ENCODE measurements at regions not wholly inside any gene's neighbourhood (a gene's known extent, or its start where the extent isn't known, plus 50 kb on each side); places are given as distances from the start of the nearest gene placed in this dataset.
A peak's percentile ranks its signal among the peaks of the same experiment; 100 is the strongest.

DNA sequence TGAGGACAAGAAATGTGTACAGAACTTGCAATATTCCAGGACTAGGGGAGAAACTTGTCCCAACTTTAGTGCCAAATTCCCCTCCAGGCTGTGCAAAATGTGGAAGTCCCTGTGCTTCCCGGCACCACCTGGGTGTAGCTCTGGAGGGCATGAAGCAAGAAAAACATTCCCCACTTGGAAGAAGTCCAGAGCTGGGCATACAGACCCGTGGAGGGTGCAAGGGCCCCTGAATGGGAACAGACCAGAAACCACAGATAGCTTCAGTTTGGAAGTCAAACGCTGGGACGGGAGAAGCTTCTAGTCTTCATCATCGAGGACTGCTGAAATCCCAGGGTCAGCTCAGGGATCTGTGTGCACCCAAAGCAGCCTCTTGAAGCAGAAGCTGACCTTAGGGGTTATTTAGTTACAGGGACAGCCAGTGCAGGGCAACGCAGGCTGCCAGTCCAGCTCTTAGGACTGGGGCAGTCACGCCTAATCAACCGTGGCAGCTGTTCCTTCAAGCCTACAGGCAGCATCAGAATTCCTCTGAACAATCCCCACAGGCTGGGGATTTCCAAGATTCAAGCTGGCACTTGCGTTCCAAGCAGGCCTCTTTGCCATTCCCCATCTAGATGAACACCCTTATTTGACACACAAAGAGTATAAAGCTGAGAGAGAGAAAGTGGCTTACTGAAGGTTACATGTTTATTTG, 269.4 kb downstream of the LOXHD1 start:
- DNase-seq, result no peak

DNA sequence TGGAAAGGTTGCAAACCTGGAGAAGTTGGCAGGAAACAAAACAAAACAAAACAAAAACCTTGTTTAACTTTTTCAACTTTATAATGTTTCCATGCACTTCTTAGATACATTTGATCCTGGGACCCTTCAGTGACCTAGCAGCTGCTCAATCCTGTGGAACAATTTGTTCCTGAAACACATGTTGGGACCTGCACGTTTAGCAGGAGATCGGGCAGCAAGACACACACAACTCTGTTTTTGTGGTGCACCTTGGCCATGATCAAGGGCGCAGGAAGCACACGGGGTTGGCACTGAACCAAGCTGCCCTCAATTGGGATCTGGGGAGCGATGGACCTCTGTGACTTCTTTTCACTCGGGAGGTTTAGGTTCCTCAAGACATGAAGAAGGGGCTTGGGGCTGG, 268.7 kb downstream of the LOXHD1 start:
- no peak for DNase-seq

DNA sequence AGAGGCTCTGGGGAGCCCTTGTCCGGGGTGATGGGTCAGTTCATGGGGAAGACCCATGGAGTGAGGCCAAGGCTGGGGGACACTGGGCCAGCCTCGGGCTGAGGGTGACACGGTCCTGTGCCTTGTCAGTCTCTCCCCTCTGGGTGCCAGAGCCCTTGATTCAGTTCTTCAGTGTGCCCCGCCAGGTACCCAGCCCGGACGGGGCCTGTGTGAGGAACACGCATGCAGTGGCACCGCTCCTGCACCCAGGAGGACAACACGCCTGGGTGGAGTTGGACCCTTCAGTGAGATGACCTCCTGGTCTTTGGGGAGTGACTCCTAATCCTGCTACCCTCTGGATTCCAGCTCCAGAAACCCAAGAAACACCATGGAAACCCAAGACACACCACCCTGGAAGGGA, 264.4 kb downstream of the LOXHD1 start:
- no peak for DNase-seq

DNA sequence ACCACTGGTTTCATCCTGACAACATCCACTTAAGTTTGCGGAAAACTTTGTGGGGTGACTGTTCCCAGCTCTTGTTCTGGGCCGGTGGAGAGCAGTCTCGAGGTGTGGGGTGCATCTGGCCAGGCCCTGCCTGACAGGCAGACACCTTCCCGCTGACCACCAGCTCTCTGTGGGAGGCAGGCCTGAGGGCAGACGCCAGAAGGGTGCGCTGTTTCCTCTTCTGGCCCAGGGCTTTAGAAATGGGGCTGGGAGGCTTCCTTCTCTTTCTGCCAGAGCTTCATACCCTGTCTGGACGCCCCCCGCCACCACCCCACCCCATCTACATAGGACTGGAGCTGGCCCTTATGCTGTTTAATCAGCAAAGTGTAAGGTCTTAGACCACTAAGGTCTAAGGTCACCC, 263.8 kb downstream of the LOXHD1 start:
- DNase-seq, result no peak

DNA sequence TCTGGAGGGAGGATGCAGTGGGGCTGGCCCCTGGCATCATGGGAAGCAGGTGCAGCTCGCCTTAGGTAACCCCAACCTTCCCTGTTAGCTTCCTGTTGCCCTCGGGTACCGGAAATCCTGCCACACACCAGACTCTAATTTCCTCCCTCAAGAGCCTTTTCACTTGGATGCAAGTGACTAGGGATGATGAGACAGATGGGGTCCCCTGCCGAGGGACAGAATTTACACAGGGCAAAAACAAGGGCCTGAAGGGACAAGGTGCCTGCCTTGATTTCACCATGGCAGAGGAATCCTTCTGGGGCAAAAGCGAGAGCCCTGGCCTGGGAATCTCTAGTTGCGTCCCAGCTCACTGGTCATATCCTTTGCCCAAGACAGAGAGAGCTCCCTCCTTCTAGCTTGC, 263.1 kb downstream of the LOXHD1 start:
- DNase-seq, result no peak

DNA sequence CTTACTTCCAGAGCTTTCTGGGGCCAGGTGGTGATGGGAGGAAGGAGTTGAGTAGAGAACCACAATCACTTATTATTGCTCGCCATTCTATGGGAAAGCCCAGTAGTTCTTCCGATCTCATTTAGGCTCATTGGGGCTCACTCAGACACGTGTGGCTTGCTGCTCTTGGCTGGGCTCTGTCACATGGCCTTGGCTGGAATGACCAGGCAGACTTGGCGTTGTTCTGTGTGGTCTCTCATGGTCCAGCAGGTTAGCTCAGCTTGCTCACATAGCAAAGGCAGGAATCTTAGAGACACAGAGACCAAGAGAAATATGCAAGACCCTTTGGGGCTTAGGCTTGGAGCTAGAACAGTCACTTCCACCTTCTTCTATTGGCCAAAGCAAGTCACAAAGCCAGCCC, 261.2 kb downstream of the LOXHD1 start:
- no peak for DNase-seq

DNA sequence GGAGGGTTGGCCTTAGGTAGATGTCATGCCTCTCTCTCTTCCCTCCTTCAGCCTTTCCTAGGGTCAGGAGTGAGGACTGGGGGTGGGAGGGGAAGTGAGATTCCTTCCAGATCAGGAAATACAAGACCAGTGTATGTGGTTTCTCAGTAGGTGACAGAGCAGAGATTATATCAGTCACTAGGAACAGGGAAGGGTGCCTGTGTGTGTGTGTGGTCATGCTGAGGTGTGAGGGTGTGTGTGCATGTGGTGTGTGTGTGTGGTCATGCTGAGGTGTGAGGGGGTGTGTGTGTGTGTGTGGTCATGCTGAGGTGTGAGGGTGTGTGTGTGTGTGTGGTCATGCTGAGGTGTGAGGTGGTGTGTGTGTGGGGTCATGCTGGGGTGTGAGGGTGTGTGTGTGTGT, 259.8 kb downstream of the LOXHD1 start:
- no peak for DNase-seq

DNA sequence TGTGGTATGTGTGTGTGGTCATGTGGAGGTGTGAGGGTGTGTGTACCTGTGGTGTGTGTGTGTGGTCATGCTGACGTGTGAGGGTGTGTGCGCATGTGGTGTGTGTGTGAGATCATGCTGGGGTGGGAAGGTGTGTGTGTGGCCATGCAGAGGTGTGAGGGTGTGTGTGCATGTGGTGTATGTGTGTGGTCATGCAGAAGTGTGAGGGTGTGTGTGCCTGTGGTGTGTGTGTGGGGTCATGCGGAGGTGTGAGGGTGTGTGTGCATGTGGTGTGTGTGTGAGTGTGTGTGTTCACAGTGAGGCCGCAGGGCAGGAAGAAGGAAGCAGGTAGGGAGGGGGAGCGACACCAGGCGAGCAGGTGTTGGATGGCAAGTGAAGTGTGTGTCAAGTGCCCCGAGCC, 259.0 kb downstream of the LOXHD1 start:
- DNase-seq, result peak; percentile 17

DNA sequence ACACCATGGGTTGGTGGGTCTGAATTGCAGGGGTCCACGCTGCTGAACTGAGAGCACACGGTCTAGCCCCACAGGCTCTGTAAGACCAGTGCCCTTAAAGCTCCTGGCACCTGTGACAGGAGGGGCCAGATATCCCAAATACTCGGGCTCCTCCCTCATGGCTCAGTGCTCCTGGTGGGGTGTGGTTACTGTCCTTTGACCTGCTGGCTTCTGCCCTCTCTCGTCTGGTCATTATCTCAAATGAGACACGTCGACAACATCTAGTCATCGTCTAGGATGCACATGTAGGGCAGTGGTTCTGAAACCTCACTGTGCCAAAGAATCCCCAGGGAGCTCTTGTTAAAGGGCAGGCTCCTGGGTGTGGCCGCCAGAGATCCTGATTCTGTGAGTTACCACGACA, 258.4 kb downstream of the LOXHD1 start:
- no peak for DNase-seq

DNA sequence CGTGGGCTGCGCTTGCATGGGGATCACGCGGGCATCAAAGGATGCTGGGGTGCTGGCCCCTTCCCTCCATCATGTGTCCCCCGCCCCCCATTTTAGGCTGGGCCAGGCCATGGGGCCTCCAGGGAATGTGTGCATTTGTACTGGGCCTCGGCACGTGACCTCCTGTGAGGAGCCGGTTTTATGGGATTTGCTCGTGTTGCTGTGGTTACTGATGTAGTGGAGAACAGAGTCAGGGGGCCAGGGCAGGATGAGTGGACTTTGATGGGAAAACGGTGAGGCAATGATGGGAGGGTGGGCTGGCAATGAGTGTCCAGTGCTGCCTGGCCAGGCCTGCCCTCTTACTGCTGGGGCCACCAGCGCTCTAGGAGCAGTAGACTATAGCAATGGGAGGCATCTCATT, 257.7 kb downstream of the LOXHD1 start:
- no peak for DNase-seq

DNA sequence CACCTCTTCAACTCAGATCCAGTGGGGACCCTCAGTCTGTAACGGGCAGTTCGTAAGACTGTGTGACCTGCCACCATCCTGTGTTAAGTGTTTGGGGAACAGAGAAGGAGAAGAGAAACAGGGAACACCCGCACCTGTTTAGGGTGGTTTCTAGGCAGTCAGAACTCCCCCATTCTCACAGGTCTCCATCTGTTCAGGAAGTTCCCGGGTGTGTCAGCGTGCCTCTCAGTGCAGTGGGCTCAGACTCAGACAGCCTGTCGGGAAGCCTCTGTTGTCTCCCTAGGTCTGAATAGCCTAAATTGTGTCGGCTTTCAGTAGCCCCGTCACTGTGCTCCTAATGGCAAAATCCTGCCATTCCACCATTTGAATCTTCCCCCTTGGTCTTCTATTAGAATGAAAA, 256.6 kb downstream of the LOXHD1 start:
- no peak for DNase-seq

DNA sequence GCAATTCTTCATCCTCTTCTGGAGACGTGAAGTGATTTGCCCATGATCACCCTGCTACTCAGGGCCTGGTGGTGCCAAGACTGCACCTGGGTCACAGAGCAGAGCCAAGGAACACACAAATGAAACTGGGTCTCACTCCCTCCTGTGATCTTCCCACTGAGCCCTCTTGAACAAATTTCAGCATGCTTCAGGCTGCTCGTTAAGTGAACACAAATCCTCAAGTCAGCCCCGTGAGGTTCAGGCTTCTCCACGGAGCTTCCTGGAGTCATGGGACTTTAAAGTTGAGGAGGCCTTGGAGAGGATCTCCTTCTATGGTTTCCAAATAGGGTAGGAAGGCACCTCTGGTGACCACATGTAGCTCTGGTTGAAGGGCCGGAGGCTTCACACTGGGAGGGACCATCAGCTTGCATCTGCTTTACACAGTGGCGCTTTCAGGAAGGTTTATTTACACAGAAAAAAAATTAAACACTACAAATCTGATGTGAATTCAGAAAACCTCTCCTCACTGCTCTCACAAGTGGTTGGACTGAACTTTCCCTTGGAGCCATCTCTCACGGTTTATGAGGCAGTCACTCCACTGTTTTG, 255.4 kb downstream of the LOXHD1 start:
- peak; percentile 36 for DNase-seq

DNA sequence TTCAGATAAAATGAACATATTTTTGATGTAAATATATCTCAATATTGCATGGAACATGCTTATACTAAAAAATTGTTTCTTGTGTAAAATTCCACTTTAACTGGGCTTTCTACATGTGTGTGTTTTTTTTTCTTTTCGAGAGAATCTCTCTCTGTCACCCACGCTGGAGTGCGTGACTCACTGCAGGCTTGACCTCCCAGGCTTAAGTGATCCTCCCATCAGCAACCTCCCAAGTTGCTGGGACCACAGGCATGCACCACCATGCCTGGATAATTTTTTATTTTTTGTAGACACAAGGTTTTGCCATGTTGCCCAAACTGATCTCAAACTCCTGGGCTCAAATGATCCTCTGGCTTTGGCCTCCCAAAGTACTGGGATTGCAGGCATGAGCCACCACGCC, 254.6 kb downstream of the LOXHD1 start:
- no peak for DNase-seq

DNA sequence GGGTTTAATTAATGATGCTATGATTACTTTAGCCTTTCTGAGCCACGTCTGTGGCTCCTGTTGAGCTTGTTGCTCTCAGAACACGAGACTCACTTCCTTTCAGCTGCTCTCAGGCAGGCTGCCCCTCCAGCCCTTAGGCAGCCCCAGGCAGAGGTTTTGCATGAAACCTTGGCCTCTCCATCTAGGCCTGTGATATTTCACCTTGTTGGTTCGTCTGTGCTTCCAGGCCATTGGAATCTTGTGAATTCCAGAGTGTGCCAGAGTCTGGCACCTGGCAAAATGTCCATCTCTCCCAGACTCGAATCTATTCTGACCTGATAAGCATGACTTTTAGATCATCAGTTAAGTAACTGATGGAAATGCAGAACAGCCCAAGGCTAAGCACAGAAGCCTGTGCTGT, 254.1 kb downstream of the LOXHD1 start:
- DNase-seq, result no peak

DNA sequence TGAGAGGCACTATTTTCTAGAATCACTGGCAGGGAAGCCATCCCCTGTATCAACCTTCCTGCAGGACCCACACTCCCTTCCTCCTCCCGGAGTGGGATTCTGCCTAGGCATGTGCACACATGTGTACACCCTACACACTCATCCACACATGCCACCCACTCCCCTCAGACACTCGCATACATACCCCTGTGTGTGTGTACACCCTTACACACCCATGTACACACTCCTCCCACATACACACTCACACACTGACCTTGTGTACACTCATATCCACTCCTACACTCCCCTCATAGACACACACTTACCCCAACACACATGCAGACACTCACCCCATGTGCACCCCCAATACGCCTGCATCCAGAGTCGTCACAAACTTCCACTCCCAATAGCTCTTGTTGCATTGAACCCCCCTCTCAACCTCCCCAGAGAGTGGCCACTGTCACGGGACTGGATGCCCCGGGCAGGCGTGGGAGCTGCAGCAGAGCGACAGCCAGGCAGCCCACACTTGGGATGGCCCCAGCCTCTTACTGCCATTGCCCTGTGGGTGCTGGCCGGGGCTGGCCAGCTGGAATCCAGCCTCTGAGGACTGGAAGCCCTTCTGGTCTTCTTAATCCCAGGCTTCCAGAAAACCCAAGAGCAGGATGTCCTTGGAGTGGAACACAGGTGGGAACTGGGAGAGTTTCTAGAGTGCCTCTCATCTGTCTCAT, 251.0 kb downstream of the LOXHD1 start:
- no peak for DNase-seq

DNA sequence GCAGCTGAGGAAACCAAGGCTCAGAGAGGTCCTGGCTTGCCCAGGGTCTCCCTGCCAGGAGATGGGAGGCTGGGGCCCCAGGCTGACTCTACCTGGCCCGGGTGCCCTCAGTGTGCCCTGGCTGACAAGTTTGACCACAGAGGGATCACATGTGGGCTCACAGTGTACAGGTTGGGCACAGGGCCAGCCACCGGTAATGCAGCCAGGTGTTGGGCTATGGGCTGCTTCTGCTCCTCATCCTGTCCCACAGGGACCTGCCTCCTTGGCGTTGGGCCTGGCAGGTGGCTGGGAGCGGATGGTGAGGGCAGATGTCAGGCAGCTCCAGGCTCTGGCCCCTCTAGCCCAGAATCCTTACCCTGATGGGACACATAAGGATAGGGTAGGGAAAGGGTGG, 250.5 kb downstream of the LOXHD1 start:
- peak; percentile 59 for DNase-seq

DNA sequence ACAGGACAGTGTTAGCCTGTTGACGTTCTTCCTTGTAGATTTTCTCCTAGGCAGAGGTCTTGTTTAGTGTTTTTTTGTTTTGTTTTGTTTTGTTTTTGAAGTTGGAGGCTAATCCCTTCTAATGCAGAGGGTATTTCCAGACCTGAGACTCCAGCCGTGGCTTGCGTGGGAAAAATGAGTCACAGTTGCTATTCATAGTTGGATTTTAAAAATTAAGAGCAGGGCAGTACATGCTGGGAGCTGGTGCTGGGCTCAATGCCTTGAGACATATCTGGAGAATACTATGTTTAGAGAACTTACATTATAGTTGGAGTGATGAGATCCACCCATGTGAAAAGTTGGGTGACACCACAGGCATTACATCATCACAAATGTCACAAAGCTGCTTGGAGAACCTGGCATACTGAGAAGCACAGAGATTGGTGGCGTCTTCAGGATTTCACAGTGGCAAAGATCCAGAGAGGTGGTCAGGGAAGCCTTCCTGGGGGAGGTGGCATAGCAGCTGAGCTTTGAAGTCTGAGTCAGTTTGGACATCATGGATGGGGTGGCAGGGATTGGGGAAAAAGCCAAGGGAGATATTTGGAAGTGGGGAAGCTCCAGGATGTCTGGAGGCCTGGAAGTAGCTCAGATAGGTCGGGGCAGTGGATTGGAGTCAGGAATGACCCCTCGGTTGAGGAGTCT, 249.4 kb downstream of the LOXHD1 start:
- no peak for DNase-seq

DNA sequence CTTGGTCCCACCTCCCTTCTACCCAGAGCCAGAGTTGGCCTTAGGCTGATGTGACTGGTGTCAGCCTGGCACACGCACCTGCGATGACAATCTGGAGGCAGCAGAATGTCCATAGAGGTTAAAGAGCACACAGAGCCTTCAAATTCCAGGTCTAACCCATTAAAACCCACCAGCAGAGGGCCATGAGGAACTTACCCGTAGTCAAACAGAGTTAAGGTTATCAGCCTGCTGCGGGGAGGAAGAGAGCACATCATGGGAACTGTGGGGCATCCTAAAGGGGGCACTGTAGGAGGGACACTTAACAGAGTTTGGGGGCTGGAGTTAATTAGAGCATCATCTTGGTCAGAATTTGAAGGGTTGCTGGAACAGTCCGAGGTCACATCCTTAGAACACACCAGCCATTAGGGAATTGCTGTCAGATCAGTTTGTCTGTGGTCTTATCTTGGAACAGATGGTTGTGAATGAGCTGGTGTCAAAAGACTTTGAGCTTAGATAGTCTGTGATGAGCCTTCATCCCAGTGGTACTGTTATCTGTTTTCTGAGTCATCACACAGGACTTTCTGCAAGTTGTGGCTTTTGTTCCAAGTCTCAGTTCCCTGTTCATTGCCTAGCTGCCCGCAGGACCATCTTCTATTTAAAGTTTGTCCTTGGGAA, 248.6 kb downstream of the LOXHD1 start:
- no peak for DNase-seq

DNA sequence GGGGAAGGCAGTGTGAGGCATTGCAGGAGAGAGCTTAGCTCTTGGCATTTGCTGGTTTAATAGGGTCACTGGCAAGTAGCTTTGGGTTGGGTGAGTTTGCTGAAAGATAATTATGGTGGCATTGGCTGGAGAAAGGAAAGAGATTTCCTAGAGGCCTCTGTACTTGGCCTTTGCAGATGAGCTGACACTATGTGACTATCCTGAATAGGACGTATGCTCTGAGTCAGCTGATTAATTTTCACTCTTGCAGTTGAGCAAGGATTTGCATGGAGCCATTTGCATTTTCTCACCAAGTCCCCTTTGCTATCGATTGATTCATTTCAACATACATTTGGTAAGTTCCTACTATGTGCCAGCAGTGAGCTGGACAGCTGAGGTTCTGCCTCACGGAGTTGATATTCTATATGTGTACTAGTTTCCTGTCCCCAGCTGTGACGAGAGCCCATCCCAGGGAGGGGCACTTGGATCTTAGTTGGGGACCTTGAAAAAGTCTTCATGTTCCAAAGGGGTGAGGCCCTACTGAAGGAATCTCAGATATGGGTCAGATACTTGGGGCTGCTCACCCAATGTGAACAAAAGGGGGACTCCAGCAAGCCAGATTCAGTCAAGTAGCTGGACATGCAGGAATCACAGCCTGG, 245.7 kb downstream of the LOXHD1 start:
- DNase-seq, result no peak

DNA sequence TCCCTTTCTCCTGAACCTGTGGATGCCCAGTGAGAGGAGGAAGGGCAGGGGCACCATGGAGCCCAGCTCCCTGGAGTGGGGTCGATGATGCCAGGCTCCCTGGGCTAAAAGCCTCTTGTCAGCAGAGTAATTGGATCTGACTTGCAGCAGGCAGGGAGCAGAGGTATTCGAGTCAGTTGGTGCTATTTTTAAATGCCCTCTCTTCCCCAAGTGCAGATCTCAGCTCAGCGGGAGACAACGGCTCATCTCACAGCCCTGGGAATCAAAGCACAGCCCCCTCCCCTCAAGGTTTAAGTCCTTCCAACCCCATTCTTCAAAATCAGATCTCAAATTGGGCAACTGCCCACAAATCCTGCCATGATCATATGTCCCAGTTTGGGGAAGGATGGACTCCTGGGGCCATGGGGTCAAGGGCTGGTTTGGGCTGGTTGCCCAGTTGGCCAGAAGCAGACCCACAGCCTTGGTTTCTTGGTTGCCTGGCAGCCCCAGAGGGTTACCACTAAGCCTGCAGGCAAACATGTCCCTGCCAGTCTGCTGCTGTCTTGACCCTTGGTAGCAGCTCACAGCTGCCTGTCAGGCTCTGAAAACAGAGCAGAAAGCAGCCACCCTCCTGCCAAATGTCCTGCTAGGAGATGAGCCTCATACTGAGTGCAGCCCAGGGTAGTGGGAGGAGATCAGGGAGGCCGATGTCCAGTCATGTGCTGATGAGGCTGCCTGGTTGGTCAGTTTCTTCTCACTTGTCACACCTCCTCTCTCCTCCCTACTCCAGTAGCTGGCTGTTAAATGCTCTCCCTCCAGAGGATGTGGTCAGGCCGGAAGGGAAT, 244.9 kb downstream of the LOXHD1 start:
- peak; percentile 21 for DNase-seq

DNA sequence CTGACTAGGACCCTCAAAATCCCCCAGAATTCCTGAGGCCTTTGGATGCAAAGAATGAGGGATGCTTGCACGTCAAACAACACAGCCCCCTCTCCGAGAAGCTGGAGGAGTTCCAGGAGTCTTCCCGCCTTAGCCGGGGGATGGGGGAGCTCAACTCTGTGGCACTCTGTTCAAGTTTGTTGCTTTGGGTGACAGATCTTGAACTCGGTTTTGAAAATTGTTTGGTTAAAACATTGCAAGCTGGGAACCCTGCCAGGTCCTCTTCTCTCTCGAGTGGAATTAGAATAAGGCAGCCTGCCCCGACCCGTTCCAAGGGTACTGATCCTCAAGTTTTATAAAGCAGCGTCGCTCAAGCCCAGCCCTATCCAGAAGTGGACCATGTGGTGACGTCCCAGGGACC, 244.1 kb downstream of the LOXHD1 start:
- DNase-seq, result no peak

DNA sequence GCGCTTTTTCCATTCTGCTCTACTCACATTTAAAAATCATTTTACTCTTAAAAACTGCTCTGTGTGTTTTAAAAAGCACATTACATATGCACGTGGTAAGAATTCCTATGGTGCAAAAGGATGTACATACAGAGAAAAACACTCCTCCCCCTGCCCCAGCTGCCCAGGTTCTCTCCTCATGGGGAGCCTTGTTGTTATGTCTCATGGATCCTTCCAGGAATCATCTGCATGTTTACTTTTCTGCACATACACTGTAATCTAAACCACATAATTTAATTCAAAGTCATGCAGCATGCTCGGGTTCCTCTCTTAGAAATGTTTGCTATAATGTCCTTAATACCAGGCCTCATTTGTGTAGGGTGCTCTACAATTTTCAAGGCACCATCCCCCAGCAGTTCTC, 243.3 kb downstream of the LOXHD1 start:
- no peak for DNase-seq
